ENCODE measurements at regions not wholly inside any gene's neighbourhood (a gene's known extent, or its start where the extent isn't known, plus 50 kb on each side); places are given as distances from the start of the nearest gene placed in this dataset.
A peak's percentile ranks its signal among the peaks of the same experiment; 100 is the strongest.
"Not testable (repeated sequence)": the region's sequence is repeated elsewhere in the genome, so short reads cannot be mapped to it uniquely, and the experiment has no call there.

GRCh38 chr12:31199476-31199875, 125.8 kb downstream of the DDX11 start:
- WGBS, 4 donors = 53 to 74% (median 63%) methylated on average over 4 of the region's 4 CpGs
- not testable (repeated sequence) for H3K4me3 ChIP-seq, DNase-seq

GRCh38 chr12:31201382-31201781, 124.6 kb downstream of the SINHCAF start:
- no peaks in the 10 kb centered on the region for H3K9me3 ChIP-seq (replicated peaks in 1 of 3)

More at GRCh38 chr12:31199476-31199875, 125.8 kb downstream of the DDX11 start:
- intact Hi-C loops (cut with DNase I); H3K4me1 ChIP-seq (replicated peaks in 1 of 2); H3K27me3 ChIP-seq; H3K9me3 ChIP-seq (replicated peaks in 1 of 3); H3K27ac ChIP-seq; H3K36me3 ChIP-seq (replicated peaks in 1 of 2): not testable (repeated sequence)

GRCh38 chr12:31203261-31203660, 122.7 kb downstream of the SINHCAF start:
- Histone ChIP-seq H3K27me3 (no peaks in the 10 kb centered on the region), H3K36me3 (replicated peaks in 1 of 2) (no peaks in the 10 kb centered on the region), H3K27ac (no peak overlapping the region), H3K4me3 (no peak overlapping the region), H3K9me3 (replicated peaks in 1 of 3) (no peaks in the 10 kb centered on the region), H3K4me1 (replicated peaks in 1 of 2) (no peaks in the 10 kb centered on the region)
- intact Hi-C loops (cut with DNase I) = no loop called here
- TF ChIP-seq CTCF (IDR thresholded peaks at IDR 0.05) (no peak), POLR2A (IDR thresholded peaks at IDR 0.05) (no peak)
- DNase-seq = no peak
- WGBS, 4 donors = 77 to 88% (median 86%) methylated on average over 1 of the region's 1 CpG

More at GRCh38 chr12:31201382-31201781, 124.6 kb downstream of the SINHCAF start:
- H3K27ac ChIP-seq = no peak overlapping the region
- 30 to 52% (median 36%) methylated on average over 1 of the region's 1 CpG for WGBS, 4 donors
- H3K27me3 ChIP-seq = no peaks in the 10 kb centered on the region
- TF ChIP-seq CTCF (IDR thresholded peaks at IDR 0.05) = no peak
- no peak for TF ChIP-seq POLR2A (IDR thresholded peaks at IDR 0.05)
- no peak for DNase-seq
- H3K4me1 ChIP-seq (replicated peaks in 1 of 2) = no peaks in the 10 kb centered on the region
- no peak overlapping the region for H3K4me3 ChIP-seq
- H3K36me3 ChIP-seq (replicated peaks in 1 of 2) = no peaks in the 10 kb centered on the region
- intact Hi-C loops (cut with DNase I) = no loop called here

GRCh38 chr12:31205054-31205453, 120.9 kb downstream of the SINHCAF start:
- Histone ChIP-seq H3K27ac (no peak overlapping the region), H3K9me3 (replicated peaks in 1 of 3) (no peaks in the 10 kb centered on the region), H3K4me3 (no peak overlapping the region), H3K27me3 (no peaks in the 10 kb centered on the region), H3K4me1 (replicated peaks in 1 of 2) (no peaks in the 10 kb centered on the region), H3K36me3 (replicated peaks in 1 of 2) (no peaks in the 10 kb centered on the region)
- no peak for TF ChIP-seq CTCF (IDR thresholded peaks at IDR 0.05)
- TF ChIP-seq POLR2A (IDR thresholded peaks at IDR 0.05) = no peak
- DNase-seq = no peak
- whole genome bisulfite sequencing, 4 donors = 47 to 66% (median 51%) methylated on average over 3 of the region's 3 CpGs
- intact Hi-C loops (cut with DNase I) = no loop called here

GRCh38 chr12:31206038-31206670, 119.8 kb downstream of the SINHCAF start:
- no peak overlapping the region for H3K27ac ChIP-seq
- intact Hi-C loops (cut with DNase I) = no loop called here
- 45 to 64% (median 48%) methylated on average over 4 of the region's 4 CpGs for WGBS, 4 donors
- TF ChIP-seq CTCF (IDR thresholded peaks at IDR 0.05) (no peak), POLR2A (IDR thresholded peaks at IDR 0.05) (no peak)
- no peaks in the 10 kb centered on the region for H3K27me3 ChIP-seq
- H3K9me3 ChIP-seq (replicated peaks in 1 of 3) = no peaks in the 10 kb centered on the region
- DNase-seq = peak in 3 of 7 donors; percentile 21 to 41 (median 35)
- no peaks in the 10 kb centered on the region for H3K4me1 ChIP-seq (replicated peaks in 1 of 2)
- H3K4me3 ChIP-seq = no peak overlapping the region
- H3K36me3 ChIP-seq (replicated peaks in 1 of 2) = no peaks in the 10 kb centered on the region
